DOHH2 (cell line): ENCODE measurements at regions not wholly inside any gene's neighbourhood (a gene's known extent, or its start where the extent isn't known, plus 50 kb on each side); places are given as distances from the start of the nearest gene placed in this dataset.

Source experiments
- H3F3A ChIP-seq: fragments of 200-600 bp; sonication (generic), shearing (Covaris generic); 2 replicates; pipeline ENCODE4 v1.6.0; 2016; ENCODE audit warnings: antibody characterized with exemption, mild to moderate bottlenecking; ENCODE audit not compliant: control insufficient read depth, insufficient read depth
- H3K27ac ChIP-seq: fragments of 200-600 bp; sonication (generic); 2 replicates; pipeline ENCODE4 v1.5.1; 2014; ENCODE audit warnings: low read depth, mild to moderate bottlenecking, low read length, moderate library complexity
- H3K27me3 ChIP-seq: fragments of 200-600 bp; sonication (generic); 2 replicates; pipeline ENCODE4 v1.6.1; 2014; ENCODE audit warnings: mild to moderate bottlenecking, low read length, mixed read lengths; ENCODE audit not compliant: control insufficient read depth
- H3K36me3 ChIP-seq: fragments of 200-600 bp; sonication (generic); 2 replicates; pipeline ENCODE4 v1.6.1; 2014; ENCODE audit warnings: mild to moderate bottlenecking, low read length, moderate library complexity, mixed read lengths; ENCODE audit not compliant: control insufficient read depth
- H3K4me1 ChIP-seq: fragments of 200-600 bp; sonication (generic); 2 replicates; pipeline ENCODE4 v1.6.1; 2014; ENCODE audit warnings: mild to moderate bottlenecking, low read length, mixed read lengths; ENCODE audit not compliant: control insufficient read depth
- H3K4me2 ChIP-seq: fragments of 200-600 bp; sonication (generic); 2 replicates; pipeline ENCODE4 v1.6.0; 2014; ENCODE audit warnings: mild to moderate bottlenecking, low read length, moderate library complexity
- H3K4me3 ChIP-seq: fragments of 200-600 bp; sonication (generic); 2 replicates; pipeline ENCODE4 v1.5.1; 2014; ENCODE audit warnings: mild to moderate bottlenecking, low read length, mixed read lengths
- H3K79me2 ChIP-seq: fragments of 200-600 bp; sonication (generic); 2 replicates; pipeline ENCODE4 v1.6.1; 2014; ENCODE audit warnings: mild to moderate bottlenecking, low read length, mixed read lengths; ENCODE audit not compliant: control insufficient read depth
- H3K9me2 ChIP-seq: fragments of 200-600 bp; sonication (generic); replicated peaks from 2 replicates; pipeline ENCODE4 v1.6.1; 2014; ENCODE audit warnings: mild to moderate bottlenecking, low read length, mixed read lengths; ENCODE audit not compliant: control insufficient read depth
- H3K9me3 ChIP-seq: fragments of 200-600 bp; sonication (generic); 2 replicates; pipeline ENCODE4 v1.6.1; 2014; ENCODE audit warnings: antibody characterized with exemption, low read length, mixed read lengths; ENCODE audit not compliant: control insufficient read depth, insufficient read depth
- H4K20me1 ChIP-seq: fragments of 200-600 bp; sonication (generic); 2 replicates; pipeline ENCODE4 v1.6.0; 2014; ENCODE audit warnings: low read depth, mild to moderate bottlenecking, antibody characterized with exemption, low read length, moderate library complexity; ENCODE audit not compliant: control insufficient read depth, insufficient read depth
- CTCF ChIP-seq: fragments of 200-600 bp; sonication (generic); IDR thresholded peaks from one replicate; pipeline ENCODE4 v1.5.1; 2014; ENCODE audit warnings: antibody characterized with exemption, mild to moderate bottlenecking, low read depth, low read length; ENCODE audit not compliant: poor library complexity, severe bottlenecking
- EZH2phosphoT487 ChIP-seq: fragments of 200-600 bp; sonication (generic); IDR thresholded peaks from 2 replicates; pipeline ENCODE4 v1.6.1; 2017; ENCODE audit warnings: borderline replicate concordance, mild to moderate bottlenecking, antibody characterized with exemption, low read length, moderate library complexity, mixed read lengths

- H3K27ac ChIP-seq: no peak overlapping the region
- no peaks in the 10 kb centered on the region for H3K9me3 ChIP-seq
- no peaks in the 10 kb centered on the region for H4K20me1 ChIP-seq
- no peaks in the 10 kb centered on the region for H3K79me2 ChIP-seq
- no peak overlapping the region for H3K4me2 ChIP-seq
- no peaks in the 10 kb centered on the region for H3K36me3 ChIP-seq
- TF ChIP-seq CTCF (no peak), EZH2phosphoT487 (no peak)
- no peak overlapping the region for H3K4me3 ChIP-seq
- H3K4me1 ChIP-seq: no peaks in the 10 kb centered on the region
- no peaks in the 10 kb centered on the region for H3K9me2 ChIP-seq
- H3F3A ChIP-seq: no peaks in the 10 kb centered on the region
- no peaks in the 10 kb centered on the region for H3K27me3 ChIP-seq
Observed at GRCh38 chr5:82730913-82731312, 346.3 kb downstream of the TMEM167A start.

GRCh38 chr5:82728926-82729702 is 348.1 kb downstream of the TMEM167A start:
- no peak overlapping the region for H3K4me3 ChIP-seq
- H3K4me2 ChIP-seq: no peak overlapping the region
- no peaks in the 10 kb centered on the region for H3K36me3 ChIP-seq
- H4K20me1 ChIP-seq: no peaks in the 10 kb centered on the region
- no peaks in the 10 kb centered on the region for H3F3A ChIP-seq
- H3K79me2 ChIP-seq: no peaks in the 10 kb centered on the region
- TF ChIP-seq CTCF (no peak), EZH2phosphoT487 (no peak)
- H3K9me2 ChIP-seq: no peaks in the 10 kb centered on the region
- H3K27me3 ChIP-seq: no peaks in the 10 kb centered on the region
- no peaks in the 10 kb centered on the region for H3K9me3 ChIP-seq
- no peaks in the 10 kb centered on the region for H3K4me1 ChIP-seq
- H3K27ac ChIP-seq: no peak overlapping the region

GRCh38 chr5:82723168-82723567 is 354.0 kb downstream of the TMEM167A start:
- no peak overlapping the region for H3K27ac ChIP-seq
- H3K4me2 ChIP-seq: no peak overlapping the region
- H3K36me3 ChIP-seq: no peaks in the 10 kb centered on the region
- H3K79me2 ChIP-seq: no peaks in the 10 kb centered on the region
- no peaks in the 10 kb centered on the region for H3F3A ChIP-seq
- no peaks in the 10 kb centered on the region for H3K4me1 ChIP-seq
- H3K9me3 ChIP-seq: no peaks in the 10 kb centered on the region
- H4K20me1 ChIP-seq: no peaks in the 10 kb centered on the region
- H3K9me2 ChIP-seq: no peaks in the 10 kb centered on the region
- TF ChIP-seq CTCF (no peak), EZH2phosphoT487 (no peak)
- H3K4me3 ChIP-seq: no peak overlapping the region
- H3K27me3 ChIP-seq: no peaks in the 10 kb centered on the region
